Epithelial cell of proximal tubule (primary cell): ENCODE measurements at regions not wholly inside any gene's neighbourhood (a gene's known extent, or its start where the extent isn't known, plus 50 kb on each side); places are given as distances from the start of the nearest gene placed in this dataset.

Source experiments
- DNase-seq: peaks from one replicate; pipeline ENCODE4 v3.0.0-alpha.2; 2011; ENCODE audit warnings: low read depth
- H3K4me3 ChIP-seq: 2 replicates; pipeline ENCODE4 v1.5.1; 2011; ENCODE audit warnings: low read depth, mild to moderate bottlenecking, low read length
- TF ChIP-seq, protein P1 (sequence below): conservative IDR thresholded peaks from 2 replicates; pipeline ENCODE4 v1.5.1; 2012; ENCODE audit warnings: low read depth, mild to moderate bottlenecking, low read length

DNA sequence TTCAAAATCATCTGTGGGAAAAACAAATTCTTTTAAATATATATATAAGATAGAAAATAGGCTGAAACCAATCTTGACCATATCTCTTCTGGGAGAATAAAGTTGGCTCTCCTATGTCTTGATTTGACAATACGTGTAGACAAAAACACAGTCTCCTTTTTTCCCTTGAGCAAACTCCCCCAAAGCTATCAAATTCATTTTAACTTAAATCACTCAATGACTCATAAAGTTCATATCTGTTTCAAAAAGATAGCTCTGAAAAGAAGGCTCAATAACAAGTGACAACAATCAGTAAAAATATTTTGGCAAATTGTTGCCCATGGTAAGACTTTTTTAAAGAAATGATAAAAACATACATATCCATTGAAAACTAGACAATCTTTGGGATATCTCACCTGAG, 236.0 kb upstream of the TENT5A start:
- no peak for DNase-seq
- TF ChIP-seq, protein P1, sequence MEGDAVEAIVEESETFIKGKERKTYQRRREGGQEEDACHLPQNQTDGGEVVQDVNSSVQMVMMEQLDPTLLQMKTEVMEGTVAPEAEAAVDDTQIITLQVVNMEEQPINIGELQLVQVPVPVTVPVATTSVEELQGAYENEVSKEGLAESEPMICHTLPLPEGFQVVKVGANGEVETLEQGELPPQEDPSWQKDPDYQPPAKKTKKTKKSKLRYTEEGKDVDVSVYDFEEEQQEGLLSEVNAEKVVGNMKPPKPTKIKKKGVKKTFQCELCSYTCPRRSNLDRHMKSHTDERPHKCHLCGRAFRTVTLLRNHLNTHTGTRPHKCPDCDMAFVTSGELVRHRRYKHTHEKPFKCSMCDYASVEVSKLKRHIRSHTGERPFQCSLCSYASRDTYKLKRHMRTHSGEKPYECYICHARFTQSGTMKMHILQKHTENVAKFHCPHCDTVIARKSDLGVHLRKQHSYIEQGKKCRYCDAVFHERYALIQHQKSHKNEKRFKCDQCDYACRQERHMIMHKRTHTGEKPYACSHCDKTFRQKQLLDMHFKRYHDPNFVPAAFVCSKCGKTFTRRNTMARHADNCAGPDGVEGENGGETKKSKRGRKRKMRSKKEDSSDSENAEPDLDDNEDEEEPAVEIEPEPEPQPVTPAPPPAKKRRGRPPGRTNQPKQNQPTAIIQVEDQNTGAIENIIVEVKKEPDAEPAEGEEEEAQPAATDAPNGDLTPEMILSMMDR: no peak

DNA sequence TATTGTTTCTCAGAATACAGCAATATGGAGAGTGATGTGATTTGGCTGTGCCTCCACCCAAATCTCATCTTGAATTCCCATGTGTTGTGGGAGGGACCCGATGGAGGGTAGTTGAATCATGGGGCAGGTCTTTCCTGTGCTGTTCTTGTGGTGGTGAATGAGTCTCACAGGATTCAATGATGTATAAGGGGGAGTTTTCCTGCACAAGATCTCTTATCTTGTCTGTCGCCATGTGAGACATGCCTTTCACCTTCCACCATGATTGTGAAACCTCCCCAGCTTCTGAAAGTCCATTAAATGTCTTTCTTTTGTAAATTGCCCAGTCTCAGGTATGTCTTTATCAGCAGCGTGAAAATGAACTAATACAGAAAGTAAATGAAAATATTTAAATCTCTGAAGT, 234.8 kb upstream of the TENT5A start:
- H3K4me3 ChIP-seq: no peak overlapping the region
- DNase-seq: no peak
- TF ChIP-seq, protein P1: no peak

More for the DNA sequence above, 236.0 kb upstream of the TENT5A start:
- H3K4me3 ChIP-seq: no peak overlapping the region

DNA sequence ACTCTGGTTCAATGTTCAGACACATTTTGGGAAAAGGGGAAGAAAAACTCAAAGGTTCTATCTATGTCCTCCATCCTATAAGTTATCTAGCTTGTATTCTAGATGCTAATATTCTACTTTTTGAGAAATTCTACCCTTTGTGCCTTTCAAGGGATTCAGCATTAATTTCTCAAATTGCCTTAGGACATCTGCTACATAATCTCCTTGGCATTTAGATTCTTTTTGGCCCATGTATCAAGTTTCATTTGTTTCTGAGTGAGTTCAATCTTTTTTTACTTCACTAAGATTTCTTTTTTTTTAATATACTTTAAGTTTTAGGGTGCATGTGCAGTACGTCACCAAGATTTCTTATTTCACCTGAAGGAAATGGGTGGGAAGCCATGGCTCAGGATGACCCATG, 232.7 kb upstream of the TENT5A start:
- TF ChIP-seq, protein P1: no peak
- no peak overlapping the region for H3K4me3 ChIP-seq
- no peak for DNase-seq

DNA sequence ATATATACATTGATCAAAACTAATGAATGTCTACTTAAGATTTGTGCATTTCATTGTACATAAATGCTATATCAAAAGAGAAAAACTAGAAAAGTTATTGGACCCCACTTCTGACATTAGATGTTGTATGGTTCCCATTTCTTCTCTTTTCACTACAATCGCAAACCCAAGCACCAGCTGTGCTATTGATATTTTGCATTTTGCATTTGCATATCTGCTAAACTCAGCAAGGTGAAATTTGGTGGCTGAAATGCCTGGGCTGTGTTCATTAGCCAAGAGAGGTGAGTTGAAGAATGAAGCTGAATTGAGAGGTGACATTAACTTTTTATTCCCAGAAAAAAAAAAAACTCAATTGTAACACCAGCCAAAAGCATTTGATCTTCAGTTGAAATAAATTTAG, 232.1 kb upstream of the TENT5A start:
- no peak overlapping the region for H3K4me3 ChIP-seq
- DNase-seq: no peak
- TF ChIP-seq, protein P1: no peak

DNA sequence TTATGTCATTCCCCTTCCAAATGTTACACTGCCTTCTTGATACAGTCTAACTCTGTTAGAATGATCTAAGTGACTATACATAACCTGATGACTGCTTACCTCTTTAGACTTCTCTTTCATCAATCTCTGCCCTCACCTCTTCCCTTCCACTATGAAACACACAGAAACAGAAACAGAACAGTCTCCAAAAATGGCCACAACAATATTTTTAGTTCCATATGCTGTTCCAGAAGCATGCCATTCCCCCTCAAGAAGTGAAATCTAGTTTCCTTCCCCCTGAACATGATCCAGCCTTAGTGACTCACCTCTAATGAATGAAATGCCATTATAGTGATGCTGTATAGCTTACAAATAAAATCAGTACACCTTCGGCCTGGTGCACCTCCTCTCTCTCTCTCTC, 229.3 kb upstream of the TENT5A start:
- no peak overlapping the region for H3K4me3 ChIP-seq
- no peak for DNase-seq

DNA sequence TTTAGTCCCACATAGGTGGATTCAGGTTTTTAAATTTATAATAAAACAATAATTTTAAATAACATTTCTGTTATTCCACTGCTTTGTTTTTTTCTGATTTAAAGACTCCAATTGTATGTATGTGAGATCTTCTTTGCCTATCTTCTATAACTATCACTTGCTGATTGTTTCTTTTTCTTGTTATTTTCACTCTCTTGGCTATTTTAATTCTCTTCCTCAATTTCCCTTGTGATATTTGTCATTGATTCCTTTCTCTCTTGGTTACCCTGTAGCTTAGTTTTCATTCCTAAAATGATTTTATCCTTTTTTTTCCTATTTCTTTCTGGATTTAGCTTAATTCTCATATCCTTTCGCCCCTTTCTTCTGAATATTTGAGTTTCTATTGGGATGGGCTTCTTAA, 227.3 kb upstream of the TENT5A start:
- TF ChIP-seq, protein P1: no peak
- DNase-seq: no peak
- no peak overlapping the region for H3K4me3 ChIP-seq

More for the DNA sequence above, 229.3 kb upstream of the TENT5A start:
- TF ChIP-seq, protein P1: no peak

DNA sequence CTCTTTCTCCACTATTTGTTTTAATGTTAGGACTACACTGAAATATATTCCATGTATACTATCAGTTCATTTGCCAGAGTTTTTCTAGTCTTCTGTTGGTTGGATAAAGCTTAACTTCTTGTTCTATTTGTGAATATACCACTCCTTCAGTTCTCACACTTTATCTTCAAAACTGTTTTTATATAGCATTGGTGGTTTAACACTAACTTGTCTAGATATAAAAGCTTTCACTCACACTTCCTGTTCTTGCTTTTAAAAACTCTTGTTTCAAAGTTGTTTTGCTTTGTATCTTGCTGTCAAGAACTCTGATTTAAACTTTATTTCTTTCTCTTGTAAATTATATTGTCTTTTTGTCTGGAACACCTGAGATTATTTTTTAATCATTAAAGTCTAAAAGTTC, 226.8 kb upstream of the TENT5A start:
- DNase-seq: no peak
- no peak overlapping the region for H3K4me3 ChIP-seq
- TF ChIP-seq, protein P1: no peak
